HepG2 (cell line): ENCODE measurements at regions not wholly inside any gene's neighbourhood (a gene's known extent, or its start where the extent isn't known, plus 50 kb on each side); places are given as distances from the start of the nearest gene placed in this dataset.
A peak's percentile ranks its signal among the peaks of the same experiment; 100 is the strongest.

Experiments used
- ATAC-seq: fragments of 200-7000 bp; cut with Tn5 transposase; 3 replicates; pipeline ENCODE4 v1.9.1; 2020; ENCODE audit warnings: mild to moderate bottlenecking, moderate library complexity
- BruUV-seq: library from RNA; stranded (reverse); fragments of 400-500 nt; replicated peaks from 2 replicates; lab custom pipeline; 2021; lab: Mats Ljungman, UMichigan
- CTCF ChIA-PET: fragments of 300-600 bp; formaldehyde crosslinking; extraction: SDS; loops from one replicate; lab custom pipeline; 2021; ENCODE audit warnings: low total read pairs, inconsistent platforms, low intra/inter-chr PET ratio; lab: Yijun Ruan, JAX
- POLR2A ChIA-PET: fragments of 350-600 bp; sonication (Branson Sonifier 250); formaldehyde crosslinking; loops from one replicate; lab custom pipeline; 2020; ENCODE audit warnings: antibody characterized with exemption, inconsistent platforms; lab: Yijun Ruan, JAX
- DNase-seq: peaks from one replicate; pipeline ENCODE4 v3.0.0-alpha.2; 2015; ENCODE audit warnings: low spot score
- FAIRE-seq: peaks from 3 replicates; lab custom pipeline; 2011; peaks lifted over from hg19 to GRCh38; lab: Jason Lieb, UNC
- H2AFZ ChIP-seq: one replicate; pipeline ENCODE4 v1.6.1; 2011; ENCODE audit warnings: low read length, inconsistent platforms
- H3K27ac ChIP-seq: fragments of 300-600 bp; 3 replicates; pipeline ENCODE4 v1.8.0; 2011; ENCODE audit warnings: mixed run types, mild to moderate bottlenecking, mixed read lengths, low read length, inconsistent platforms; ENCODE audit not compliant: insufficient read depth; ENCODE audit errors: extremely low read length
- H3K27me3 ChIP-seq, 2 experiments: fragments of 200-600 bp in 1 of 2; 2 replicates in 1 of 2; 3 replicates in 1 of 2; pipeline versions ENCODE4 v1.6.0 to v1.8.0; 2011; ENCODE audit warnings: low read length in 2 of 2, mild to moderate bottlenecking in 2 of 2, moderate library complexity in 2 of 2, inconsistent platforms in 1 of 2; ENCODE audit not compliant: insufficient read depth in 2 of 2, control insufficient read depth in 1 of 2
- H3K36me3 ChIP-seq, 2 experiments: fragments of 200-600 bp in 1 of 2; replicated peaks in 1 of 2; 2 replicates in 1 of 2; 3 replicates in 1 of 2; pipeline versions ENCODE4 v1.5.1 to v1.8.0; 2011; ENCODE audit warnings: low read length in 2 of 2, inconsistent platforms in 1 of 2; ENCODE audit not compliant: insufficient read depth in 2 of 2, control insufficient read depth in 1 of 2
- H3K4me1 ChIP-seq: 2 replicates; pipeline ENCODE4 v1.5.1; 2012; ENCODE audit warnings: low read length, inconsistent platforms; ENCODE audit not compliant: insufficient read depth
- H3K4me2 ChIP-seq: 2 replicates; pipeline ENCODE4 v1.6.0; 2011; ENCODE audit warnings: low read depth, low read length, inconsistent platforms
- H3K4me3 ChIP-seq, 3 experiments: fragments of 200-600 bp in 1 of 3; sonication (generic), shearing (Covaris generic) in 1 of 3; replicated peaks in 1 of 3; 2 replicates each; pipeline ENCODE4 v1.5.1; 2011 to 2016; ENCODE audit warnings: low read length in 3 of 3, inconsistent platforms in 2 of 3, low read depth in 2 of 3, mild to moderate bottlenecking in 2 of 3, control low read depth in 1 of 3, mixed read lengths in 1 of 3; ENCODE audit not compliant: insufficient read depth in 1 of 3
- H3K79me2 ChIP-seq: one replicate; pipeline ENCODE4 v1.6.1; 2011; ENCODE audit warnings: low read length, inconsistent platforms; ENCODE audit not compliant: insufficient read depth
- H3K9ac ChIP-seq: 2 replicates; pipeline ENCODE4 v1.6.0; 2011; ENCODE audit warnings: mild to moderate bottlenecking, low read depth, low read length, inconsistent platforms; ENCODE audit not compliant: insufficient read depth
- H3K9me3 ChIP-seq: 2 replicates; pipeline ENCODE4 v1.5.1; 2012; ENCODE audit warnings: mild to moderate bottlenecking, low read length
- H4K20me1 ChIP-seq: 2 replicates; pipeline ENCODE4 v1.6.0; 2011; ENCODE audit warnings: inconsistent platforms, mild to moderate bottlenecking, low read length, moderate library complexity; ENCODE audit not compliant: insufficient read depth
- ATF7 ChIP-seq, 2 experiments: fragments of 450-650 bp in 1 of 2; sonication (generic) in 1 of 2; formaldehyde crosslinking in 1 of 2; IDR thresholded peaks; 2 replicates each; pipeline versions ENCODE4 v1.4.0 to v1.6.1; 2016 to 2020; ENCODE audit warnings: antibody characterized with exemption in 1 of 2, mild to moderate bottlenecking in 1 of 2, missing genetic modification reagents in 1 of 2
- CREB1 ChIP-seq, 2 experiments: fragments of 450-650 bp in 1 of 2; IDR thresholded peaks; 2 replicates each; pipeline ENCODE4 v1.6.1; 2016 to 2017; ENCODE audit warnings: control low read depth in 1 of 2, mild to moderate bottlenecking in 1 of 2, missing compliant biosample characterization in 1 of 2, missing genetic modification characterization in 1 of 2
- KDM6A ChIP-seq: IDR thresholded peaks from 2 replicates; pipeline ENCODE4 v1.6.1; 2016; ENCODE audit warnings: low read depth
- ZNF367 ChIP-seq: sonication (generic); formaldehyde crosslinking; IDR thresholded peaks from 2 replicates; pipeline ENCODE4 v1.4.0; 2020; ENCODE audit warnings: missing genetic modification reagents, borderline replicate concordance
- ZNF609 ChIP-seq: sonication (generic); formaldehyde crosslinking; IDR thresholded peaks from 2 replicates; pipeline ENCODE4 v1.4.0; 2020; ENCODE audit warnings: mild to moderate bottlenecking, missing genetic modification reagents, borderline replicate concordance
- WGBS: methylation state at CpG from one replicate; pipeline ENCODE4 v1.1.6; 2017; ENCODE audit warnings: low lambda C conversion rate; 5-methylcytosine and 5-hydroxymethylcytosine counted together
- in situ Hi-C: cut with HindIII; loops from 2 replicates; pipeline ENCODE4 v1.10.0; 2017; ENCODE audit warnings: low pct_unique_long_range_greater_than_20kb; ENCODE audit not compliant: extremely low pct_ligation_motif_present
- intact Hi-C: fragments of 100-400 bp; cut with micrococcal nuclease; formaldehyde crosslinking; loops from one replicate; pipeline ENCODE4 v1.10.0; 2022; ENCODE audit not compliant: unreplicated experiment

- Histone ChIP-seq H4K20me1 (no peaks in the 10 kb centered on the region), H3K9ac (no peak overlapping the region)
- no peak for ATAC-seq
- no TSS peak for BruUV-seq
- TF ChIP-seq ZNF609 (CRISPR knock-in tag) (no peak), ATF7 (IDR thresholded peaks at IDR 0.05) (peak; percentile 90), ATF7 (CRISPR knock-in tag; IDR thresholded peaks at IDR 0.05) (no peak), KDM6A (CRISPR knock-in tag) (no peak), CREB1 (IDR thresholded peaks at IDR 0.05) (0 out of 2 replicates have a peak, but pooled peaks have one; percentile 25), CREB1 (CRISPR knock-in tag; IDR thresholded peaks at IDR 0.05) (no peak), ZNF367 (no peak)
- TF ChIP-seq, all 625 proteins: peak for 2
- in situ Hi-C loops, result no loop called here
- no peak overlapping the region for H3K4me3 ChIP-seq
- H3K4me2 ChIP-seq, result no peak overlapping the region
- no peaks in the 10 kb centered on the region for H3K36me3 ChIP-seq
- no peak for DNase-seq
- FAIRE-seq, result no peak
- intact Hi-C loops, result no loop called here
- POLR2A ChIA-PET, result interaction anchor here (3.3 kb wide), 1 partner anchor 15 kb away, joined by 9 read pairs; no protein-coding TSS in a partner anchor
- H3K4me1 ChIP-seq, result peaks cover 24% of the 10 kb centered on the region
- no peak overlapping the region for H2AFZ ChIP-seq
- H3K79me2 ChIP-seq, result no peaks in the 10 kb centered on the region
- H3K27ac ChIP-seq, result no peak overlapping the region
- WGBS, result 96% methylated on average over 3 of the region's 3 CpGs
- CTCF ChIA-PET, result no interaction called here
- no peaks in the 10 kb centered on the region for H3K27me3 ChIP-seq
- no peaks in the 10 kb centered on the region for H3K9me3 ChIP-seq
Measured at GRCh38 chr6:1247894-1248293, 64.0 kb upstream of the FOXQ1 start.
